ENCODE measurements at regions not wholly inside any gene's neighbourhood (a gene's known extent, or its start where the extent isn't known, plus 50 kb on each side); places are given as distances from the start of the nearest gene placed in this dataset.

GRCh38 chr2:40823478-40823877 is 371.6 kb upstream of the SLC8A1 start:
- no peak for DNase-seq

- DNase-seq = no peak
Observed at GRCh38 chr2:40824278-40824677, 372.4 kb upstream of the SLC8A1 start.

- no peak for DNase-seq
Observed at GRCh38 chr2:40827392-40827791, 375.5 kb upstream of the SLC8A1 start.

GRCh38 chr2:40831321-40831873 is 379.5 kb upstream of the SLC8A1 start:
- no peak for DNase-seq

GRCh38 chr2:40841856-40842255 is 390.0 kb upstream of the SLC8A1 start:
- no peak for DNase-seq

- no peak for DNase-seq
Observed at GRCh38 chr2:40844353-40845277, 392.7 kb upstream of the SLC8A1 start.

GRCh38 chr2:40851661-40852060 is 399.8 kb upstream of the SLC8A1 start:
- DNase-seq = no peak

- no peak for DNase-seq
Observed at GRCh38 chr2:40859617-40860016, 407.7 kb upstream of the SLC8A1 start.

- DNase-seq = no peak
Observed at GRCh38 chr2:40867829-40868228, 415.9 kb upstream of the SLC8A1 start.

GRCh38 chr2:40872580-40872979 is 420.7 kb upstream of the SLC8A1 start:
- DNase-seq = no peak

- no peak for DNase-seq
Observed at GRCh38 chr2:40874380-40874779, 422.5 kb upstream of the SLC8A1 start.

- DNase-seq = no peak
Observed at GRCh38 chr2:40877734-40878288, 425.9 kb upstream of the SLC8A1 start.

- no peak for DNase-seq
Observed at GRCh38 chr2:40879305-40879704, 427.4 kb upstream of the SLC8A1 start.

- no peak for DNase-seq
Observed at GRCh38 chr2:40886100-40886499, 434.2 kb upstream of the SLC8A1 start.

GRCh38 chr2:40886655-40887054 is 434.8 kb upstream of the SLC8A1 start:
- DNase-seq = no peak

- no peak for DNase-seq
Observed at GRCh38 chr2:40896358-40896757, 444.5 kb upstream of the SLC8A1 start.

GRCh38 chr2:40914666-40915065 is 462.8 kb upstream of the SLC8A1 start:
- DNase-seq = no peak

- no peak for DNase-seq
Observed at GRCh38 chr2:40915651-40916050, 463.8 kb upstream of the SLC8A1 start.

GRCh38 chr2:40935349-40935748 is 483.5 kb upstream of the SLC8A1 start:
- no peak for DNase-seq

GRCh38 chr2:40937284-40937683 is 485.4 kb upstream of the SLC8A1 start:
- DNase-seq = no peak

- DNase-seq = no peak
Observed at GRCh38 chr2:40953341-40953740, 501.5 kb upstream of the SLC8A1 start.

- DNase-seq = no peak
Observed at GRCh38 chr2:40955042-40955441, 503.2 kb upstream of the SLC8A1 start.

GRCh38 chr2:40955635-40956034 is 503.7 kb upstream of the SLC8A1 start:
- no peak for DNase-seq

GRCh38 chr2:40957508-40957907 is 505.6 kb upstream of the SLC8A1 start:
- no peak for DNase-seq

All from NCI-H2107 (cell line).